IMR-90 (cell line): ENCODE measurements at regions not wholly inside any gene's neighbourhood (a gene's known extent, or its start where the extent isn't known, plus 50 kb on each side); places are given as distances from the start of the nearest gene placed in this dataset.

ENCODE experiments used
- ELK1 ChIP-seq: fragments of 150-350 bp; IDR thresholded peaks from 2 replicates; pipeline ENCODE4 v1.6.1; 2016; ENCODE audit warnings: low read depth, mild to moderate bottlenecking, low read length, moderate library complexity, borderline replicate concordance
- POLR2A ChIP-seq: IDR thresholded peaks from 2 replicates; pipeline ENCODE4 v1.6.1; 2012; ENCODE audit warnings: mild to moderate bottlenecking, low read depth, low read length
- TF ChIP-seq, protein P1 (sequence below): conservative IDR thresholded peaks from 2 replicates; pipeline ENCODE4 v1.5.1; 2012; ENCODE audit warnings: mild to moderate bottlenecking, low read depth, low read length, improper control_type of control experiment

DNA sequence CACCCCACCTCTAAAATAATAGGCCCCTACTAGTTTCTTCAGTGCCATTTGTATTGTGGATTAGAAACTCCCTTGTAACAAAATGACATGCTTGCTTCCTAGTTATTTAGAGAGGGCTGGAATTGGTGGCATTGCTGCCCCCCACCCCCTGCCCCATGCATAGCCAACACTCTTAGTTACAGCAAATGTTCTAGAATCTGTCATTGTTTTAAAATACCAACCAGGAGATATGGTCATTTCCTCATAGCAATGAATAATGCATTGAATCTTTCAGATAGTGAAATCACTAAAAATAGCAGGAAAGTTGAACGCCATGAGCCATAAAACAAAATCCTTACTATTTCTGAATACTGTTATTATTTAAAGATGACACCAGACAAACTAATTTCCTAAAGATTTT is 292.5 kb downstream of the ARPP21 start:
- TF ChIP-seq, protein P1, sequence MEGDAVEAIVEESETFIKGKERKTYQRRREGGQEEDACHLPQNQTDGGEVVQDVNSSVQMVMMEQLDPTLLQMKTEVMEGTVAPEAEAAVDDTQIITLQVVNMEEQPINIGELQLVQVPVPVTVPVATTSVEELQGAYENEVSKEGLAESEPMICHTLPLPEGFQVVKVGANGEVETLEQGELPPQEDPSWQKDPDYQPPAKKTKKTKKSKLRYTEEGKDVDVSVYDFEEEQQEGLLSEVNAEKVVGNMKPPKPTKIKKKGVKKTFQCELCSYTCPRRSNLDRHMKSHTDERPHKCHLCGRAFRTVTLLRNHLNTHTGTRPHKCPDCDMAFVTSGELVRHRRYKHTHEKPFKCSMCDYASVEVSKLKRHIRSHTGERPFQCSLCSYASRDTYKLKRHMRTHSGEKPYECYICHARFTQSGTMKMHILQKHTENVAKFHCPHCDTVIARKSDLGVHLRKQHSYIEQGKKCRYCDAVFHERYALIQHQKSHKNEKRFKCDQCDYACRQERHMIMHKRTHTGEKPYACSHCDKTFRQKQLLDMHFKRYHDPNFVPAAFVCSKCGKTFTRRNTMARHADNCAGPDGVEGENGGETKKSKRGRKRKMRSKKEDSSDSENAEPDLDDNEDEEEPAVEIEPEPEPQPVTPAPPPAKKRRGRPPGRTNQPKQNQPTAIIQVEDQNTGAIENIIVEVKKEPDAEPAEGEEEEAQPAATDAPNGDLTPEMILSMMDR = no peak
- TF ChIP-seq POLR2A (no peak), ELK1 (no peak)
